ENCODE measurements at regions not wholly inside any gene's neighbourhood (a gene's known extent, or its start where the extent isn't known, plus 50 kb on each side); places are given as distances from the start of the nearest gene placed in this dataset.
A peak's percentile ranks its signal among the peaks of the same experiment; 100 is the strongest.

DNA sequence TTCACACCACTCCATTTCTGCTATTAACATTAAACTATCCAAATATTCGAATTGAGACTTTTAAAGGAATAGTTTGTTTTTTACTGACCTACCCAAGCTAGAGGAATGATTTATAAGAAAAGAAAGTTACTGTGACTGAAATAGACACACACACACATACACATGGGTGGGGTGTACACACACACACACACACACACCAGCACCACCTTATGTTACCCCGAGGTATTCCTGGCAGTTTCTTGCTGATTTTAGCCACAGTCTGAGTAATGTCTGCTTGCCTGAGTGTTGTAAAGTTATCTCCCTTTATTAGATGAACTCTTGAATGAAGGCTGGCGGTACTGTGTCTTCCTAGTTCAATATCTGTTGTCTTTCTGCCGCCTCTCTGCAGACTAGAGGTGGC is 91.3 kb upstream of the PRKG1 start:
- Histone ChIP-seq H3K9me3 (no peaks in the 10 kb centered on the region), H3K4me3 (no peak overlapping the region), H3K4me2 (no peak overlapping the region), H3K4me1 (no peaks in the 10 kb centered on the region), H3K27ac (no peak overlapping the region)
- DNase-seq (ENCODE audit: low read depth in 1 of 2, low spot score in 1 of 2) (no peak), ATAC-seq (no peak), FAIRE-seq (no peak)
- 20% methylated on average over 4 of the region's 4 CpGs for WGBS (ENCODE audit: missing lambda C conversion rate)
- TF ChIP-seq ZSCAN20 (CRISPR knock-in tag; IDR thresholded peaks at IDR 0.05) = no peak
- no peak for TF ChIP-seq JUNB (IDR thresholded peaks at IDR 0.05)
- TF ChIP-seq MAFK (IDR thresholded peaks at IDR 0.05; ENCODE audit: partially characterized antibody) = no peak
- TF ChIP-seq ESRRA (IDR thresholded peaks at IDR 0.05; ENCODE audit: borderline replicate concordance, low read length) = no peak
- no peak for TF ChIP-seq TFCP2L1 (CRISPR knock-in tag; IDR thresholded peaks at IDR 0.05)
- TF ChIP-seq CBX8 (IDR thresholded peaks at IDR 0.05) = no peak
- no peak for TF ChIP-seq EP300 (IDR thresholded peaks at IDR 0.05)
- TF ChIP-seq PHF8 (IDR thresholded peaks at IDR 0.05; ENCODE audit: borderline replicate concordance, low read depth) = no peak
- no peak for TF ChIP-seq NPAS2 (CRISPR knock-in tag; IDR thresholded peaks at IDR 0.05; ENCODE audit: borderline replicate concordance)
- TF ChIP-seq, protein P1, sequence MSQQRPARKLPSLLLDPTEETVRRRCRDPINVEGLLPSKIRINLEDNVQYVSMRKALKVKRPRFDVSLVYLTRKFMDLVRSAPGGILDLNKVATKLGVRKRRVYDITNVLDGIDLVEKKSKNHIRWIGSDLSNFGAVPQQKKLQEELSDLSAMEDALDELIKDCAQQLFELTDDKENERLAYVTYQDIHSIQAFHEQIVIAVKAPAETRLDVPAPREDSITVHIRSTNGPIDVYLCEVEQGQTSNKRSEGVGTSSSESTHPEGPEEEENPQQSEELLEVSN (IDR thresholded peaks at IDR 0.05; ENCODE audit: borderline replicate concordance, low read depth) = no peak
- TF ChIP-seq ZC3H11A (IDR thresholded peaks at IDR 0.05) = no peak
- no peak for TF ChIP-seq EHMT2 (IDR thresholded peaks at IDR 0.05; ENCODE audit: low read depth)
- TF ChIP-seq, protein P2, sequence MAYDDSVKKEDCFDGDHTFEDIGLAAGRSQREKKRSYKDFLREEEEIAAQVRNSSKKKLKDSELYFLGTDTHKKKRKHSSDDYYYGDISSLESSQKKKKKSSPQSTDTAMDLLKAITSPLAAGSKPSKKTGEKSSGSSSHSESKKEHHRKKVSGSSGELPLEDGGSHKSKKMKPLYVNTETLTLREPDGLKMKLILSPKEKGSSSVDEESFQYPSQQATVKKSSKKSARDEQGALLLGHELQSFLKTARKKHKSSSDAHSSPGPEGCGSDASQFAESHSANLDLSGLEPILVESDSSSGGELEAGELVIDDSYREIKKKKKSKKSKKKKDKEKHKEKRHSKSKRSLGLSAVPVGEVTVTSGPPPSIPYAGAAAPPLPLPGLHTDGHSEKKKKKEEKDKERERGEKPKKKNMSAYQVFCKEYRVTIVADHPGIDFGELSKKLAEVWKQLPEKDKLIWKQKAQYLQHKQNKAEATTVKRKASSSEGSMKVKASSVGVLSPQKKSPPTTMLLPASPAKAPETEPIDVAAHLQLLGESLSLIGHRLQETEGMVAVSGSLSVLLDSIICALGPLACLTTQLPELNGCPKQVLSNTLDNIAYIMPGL (CRISPR knock-in tag; IDR thresholded peaks at IDR 0.05; ENCODE audit: borderline replicate concordance) = no peak
- CTCF ChIA-PET = no interaction called here
- POLR2A ChIA-PET = no interaction called here

DNA sequence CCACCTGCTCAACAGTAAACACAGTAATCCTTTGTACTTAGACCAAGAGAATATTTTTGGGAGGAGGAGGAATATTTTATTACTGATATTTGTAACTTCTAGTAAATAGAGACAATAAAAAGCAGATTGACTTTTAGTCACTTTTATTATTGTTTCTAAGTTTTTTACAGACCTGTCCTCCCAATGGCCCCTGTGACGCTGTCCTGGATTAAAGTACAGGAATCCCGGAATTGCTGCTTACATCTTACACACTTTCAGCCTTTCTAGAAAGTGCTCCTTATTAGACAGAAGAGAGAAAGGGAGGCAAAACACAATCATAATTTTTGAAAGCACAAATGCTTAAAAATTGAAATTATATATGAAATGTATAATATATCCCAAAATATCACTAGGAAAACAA is 86.4 kb upstream of the PRKG1 start:
- Histone ChIP-seq H3K4me3 (no peak overlapping the region), H3K27ac (no peak overlapping the region), H3K9me3 (no peaks in the 10 kb centered on the region), H3K4me1 (0 out of 3 replicates have a peak, but pooled peaks cover 4% of the 10 kb centered on the region), H3K4me2 (no peak overlapping the region)
- CTCF ChIA-PET = no interaction called here
- FAIRE-seq (no peak), DNase-seq (ENCODE audit: low read depth in 1 of 2, low spot score in 1 of 2) (no peak), ATAC-seq (no peak)
- TF ChIP-seq, protein P3, sequence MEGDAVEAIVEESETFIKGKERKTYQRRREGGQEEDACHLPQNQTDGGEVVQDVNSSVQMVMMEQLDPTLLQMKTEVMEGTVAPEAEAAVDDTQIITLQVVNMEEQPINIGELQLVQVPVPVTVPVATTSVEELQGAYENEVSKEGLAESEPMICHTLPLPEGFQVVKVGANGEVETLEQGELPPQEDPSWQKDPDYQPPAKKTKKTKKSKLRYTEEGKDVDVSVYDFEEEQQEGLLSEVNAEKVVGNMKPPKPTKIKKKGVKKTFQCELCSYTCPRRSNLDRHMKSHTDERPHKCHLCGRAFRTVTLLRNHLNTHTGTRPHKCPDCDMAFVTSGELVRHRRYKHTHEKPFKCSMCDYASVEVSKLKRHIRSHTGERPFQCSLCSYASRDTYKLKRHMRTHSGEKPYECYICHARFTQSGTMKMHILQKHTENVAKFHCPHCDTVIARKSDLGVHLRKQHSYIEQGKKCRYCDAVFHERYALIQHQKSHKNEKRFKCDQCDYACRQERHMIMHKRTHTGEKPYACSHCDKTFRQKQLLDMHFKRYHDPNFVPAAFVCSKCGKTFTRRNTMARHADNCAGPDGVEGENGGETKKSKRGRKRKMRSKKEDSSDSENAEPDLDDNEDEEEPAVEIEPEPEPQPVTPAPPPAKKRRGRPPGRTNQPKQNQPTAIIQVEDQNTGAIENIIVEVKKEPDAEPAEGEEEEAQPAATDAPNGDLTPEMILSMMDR (IDR thresholded peaks at IDR 0.05) = no peak
- TF ChIP-seq TP53 (CRISPR knock-in tag; IDR thresholded peaks at IDR 0.05) = no peak
- TF ChIP-seq BHLHE40 (IDR thresholded peaks at IDR 0.05; ENCODE audit: low read depth, low read length) = no peak
- TF ChIP-seq HDAC2 (IDR thresholded peaks at IDR 0.05) = no peak
- no peak for TF ChIP-seq RARB (CRISPR knock-in tag; IDR thresholded peaks at IDR 0.05)
- TF ChIP-seq, protein P4, sequence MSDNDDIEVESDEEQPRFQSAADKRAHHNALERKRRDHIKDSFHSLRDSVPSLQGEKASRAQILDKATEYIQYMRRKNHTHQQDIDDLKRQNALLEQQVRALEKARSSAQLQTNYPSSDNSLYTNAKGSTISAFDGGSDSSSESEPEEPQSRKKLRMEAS (IDR thresholded peaks at IDR 0.05) = no peak
- POLR2A ChIA-PET = no interaction called here
- WGBS (ENCODE audit: missing lambda C conversion rate) = 36% methylated on average over 2 of the region's 2 CpGs

DNA sequence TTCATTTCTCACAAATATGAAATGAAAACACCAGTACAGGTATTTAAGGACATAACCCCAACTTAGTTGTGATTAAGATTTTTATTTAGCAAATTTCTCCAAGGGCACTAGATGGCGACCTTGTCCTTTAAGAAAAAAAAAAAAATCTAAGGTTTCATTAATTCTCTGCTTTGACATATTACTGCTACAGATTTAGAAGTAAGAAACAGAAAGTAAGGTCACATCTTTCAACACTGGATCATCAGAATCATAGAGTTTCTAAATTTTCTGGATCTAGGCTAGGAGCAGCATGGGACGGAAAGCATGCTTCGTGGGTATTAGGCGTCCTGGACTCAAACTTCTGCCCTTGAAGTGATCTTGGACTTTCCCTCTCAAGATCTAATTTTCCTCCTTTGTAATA is 85.5 kb upstream of the PRKG1 start:
- H3K9me3 ChIP-seq = no peaks in the 10 kb centered on the region
- ATAC-seq = peak in 1 of 2 experiments; percentile 21; a peak in 1 of 6 replicates
- no peak for FAIRE-seq
- ChIA-PET CTCF (interaction anchor here (0.6 to 0.9 kb wide), 3 partner anchors 19 to 1240 kb away, joined by 3 to 5 read pairs (median 3); no protein-coding TSS in a partner anchor), POLR2A (no interaction called here)
- 30% methylated on average over 4 of the region's 4 CpGs for WGBS (ENCODE audit: missing lambda C conversion rate)
- H3K4me2 ChIP-seq = no peak overlapping the region
- 0 out of 3 replicates have a peak, but pooled peaks cover 4% of the 10 kb centered on the region for H3K4me1 ChIP-seq
- TF ChIP-seq RCOR1 (IDR thresholded peaks at IDR 0.05; ENCODE audit: low read depth, low read length) = no peak
- peak; percentile 39 to 52; a peak in 3 of 5 replicates for TF ChIP-seq RAD21 (conservative IDR thresholded peaks at IDR 0.05 in 1 of 2, IDR thresholded peaks at IDR 0.05 in 1 of 2)
- no peak for TF ChIP-seq BHLHE40 (IDR thresholded peaks at IDR 0.05; ENCODE audit: low read depth, low read length)
- TF ChIP-seq, protein P3 (IDR thresholded peaks at IDR 0.05) = peak; percentile 64
- no peak overlapping the region for H3K27ac ChIP-seq
- no peak overlapping the region for H3K4me3 ChIP-seq
- peak in 1 of 2 experiments; percentile 13 for DNase-seq (ENCODE audit: low read depth in 1 of 2, low spot score in 1 of 2)

Measured in A549 (cell line).